ENCODE measurements at regions not wholly inside any gene's neighbourhood (a gene's known extent, or its start where the extent isn't known, plus 50 kb on each side); places are given as distances from the start of the nearest gene placed in this dataset.

DNA sequence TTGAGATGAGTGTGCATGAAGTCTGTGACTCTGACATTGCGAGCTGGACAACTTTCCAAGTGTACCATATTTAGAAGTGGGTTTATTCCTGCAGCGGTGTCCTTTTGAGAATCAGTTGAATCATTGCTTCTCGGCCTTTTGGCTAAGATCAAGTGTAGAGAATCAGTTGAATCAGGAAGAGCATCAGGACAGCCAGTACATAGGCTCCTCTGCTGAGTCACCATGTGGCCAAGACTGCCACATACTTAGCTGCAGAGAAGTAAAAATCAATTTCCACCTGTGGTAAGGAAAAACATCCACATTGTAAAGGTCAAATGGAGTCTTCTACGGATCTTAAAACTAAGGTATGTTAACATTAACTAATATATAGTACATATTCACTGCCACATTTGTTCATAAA is 428.4 kb upstream of the MARCKS start:
- no peak overlapping the region for H3K27ac ChIP-seq (ENCODE audit: low read length)
- H3K9me3 ChIP-seq (replicated peaks; ENCODE audit: insufficient read depth, low read length) = no peaks in the 10 kb centered on the region
- no peak for DNase-seq

GRCh38 chr6:113432521-113433334 is 424.4 kb upstream of the MARCKS start:
- Histone ChIP-seq H3K27ac (ENCODE audit: low read length) (no peak overlapping the region), H3K9me2 (replicated peaks; ENCODE audit: insufficient read depth, low read length) (no peaks in the 10 kb centered on the region), H3F3A (ENCODE audit: insufficient read depth, low read length) (no peaks in the 10 kb centered on the region), H2AFZ (ENCODE audit: low read length) (no peak overlapping the region), H3K4me1 (ENCODE audit: low read length) (no peaks in the 10 kb centered on the region), H3K4me2 (ENCODE audit: low read depth, low read length) (no peak overlapping the region), H3K36me3 (replicated peaks; ENCODE audit: insufficient read depth, low read length) (no peaks in the 10 kb centered on the region), H3K27me3 (replicated peaks; ENCODE audit: insufficient read depth, low read length) (no peaks in the 10 kb centered on the region), H4K20me1 (ENCODE audit: insufficient read depth, low read length) (no peaks in the 10 kb centered on the region), H3K9me3 (replicated peaks; ENCODE audit: insufficient read depth, low read length) (no peaks in the 10 kb centered on the region), H3K4me3 (ENCODE audit: low read length) (no peak overlapping the region), H3K79me2 (ENCODE audit: low read length) (no peaks in the 10 kb centered on the region), H3K9ac (ENCODE audit: low read length) (no peak overlapping the region)
- TF ChIP-seq EZH2 (optimal IDR thresholded peaks at IDR 0.05; ENCODE audit: low read depth, low read length) (no peak), EZH2phosphoT487 (IDR thresholded peaks at IDR 0.05; ENCODE audit: low read length) (no peak)
- TF ChIP-seq, protein P1, sequence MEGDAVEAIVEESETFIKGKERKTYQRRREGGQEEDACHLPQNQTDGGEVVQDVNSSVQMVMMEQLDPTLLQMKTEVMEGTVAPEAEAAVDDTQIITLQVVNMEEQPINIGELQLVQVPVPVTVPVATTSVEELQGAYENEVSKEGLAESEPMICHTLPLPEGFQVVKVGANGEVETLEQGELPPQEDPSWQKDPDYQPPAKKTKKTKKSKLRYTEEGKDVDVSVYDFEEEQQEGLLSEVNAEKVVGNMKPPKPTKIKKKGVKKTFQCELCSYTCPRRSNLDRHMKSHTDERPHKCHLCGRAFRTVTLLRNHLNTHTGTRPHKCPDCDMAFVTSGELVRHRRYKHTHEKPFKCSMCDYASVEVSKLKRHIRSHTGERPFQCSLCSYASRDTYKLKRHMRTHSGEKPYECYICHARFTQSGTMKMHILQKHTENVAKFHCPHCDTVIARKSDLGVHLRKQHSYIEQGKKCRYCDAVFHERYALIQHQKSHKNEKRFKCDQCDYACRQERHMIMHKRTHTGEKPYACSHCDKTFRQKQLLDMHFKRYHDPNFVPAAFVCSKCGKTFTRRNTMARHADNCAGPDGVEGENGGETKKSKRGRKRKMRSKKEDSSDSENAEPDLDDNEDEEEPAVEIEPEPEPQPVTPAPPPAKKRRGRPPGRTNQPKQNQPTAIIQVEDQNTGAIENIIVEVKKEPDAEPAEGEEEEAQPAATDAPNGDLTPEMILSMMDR (IDR thresholded peaks at IDR 0.05; ENCODE audit: low read length) = no peak
- no peak for DNase-seq

More for the DNA sequence above, 428.4 kb upstream of the MARCKS start:
- Histone ChIP-seq H3K9ac (ENCODE audit: low read length) (no peak overlapping the region), H3K27me3 (replicated peaks; ENCODE audit: insufficient read depth, low read length) (no peaks in the 10 kb centered on the region), H3K4me3 (ENCODE audit: low read length) (no peak overlapping the region), H3K4me2 (ENCODE audit: low read depth, low read length) (no peak overlapping the region), H2AFZ (ENCODE audit: low read length) (no peak overlapping the region), H3K9me2 (replicated peaks; ENCODE audit: insufficient read depth, low read length) (no peaks in the 10 kb centered on the region), H3K4me1 (ENCODE audit: low read length) (no peaks in the 10 kb centered on the region), H3K36me3 (replicated peaks; ENCODE audit: insufficient read depth, low read length) (no peaks in the 10 kb centered on the region), H3K79me2 (ENCODE audit: low read length) (no peaks in the 10 kb centered on the region), H3F3A (ENCODE audit: insufficient read depth, low read length) (no peaks in the 10 kb centered on the region), H4K20me1 (ENCODE audit: insufficient read depth, low read length) (no peaks in the 10 kb centered on the region)
- TF ChIP-seq, protein P1 (IDR thresholded peaks at IDR 0.05; ENCODE audit: low read length) = no peak
- TF ChIP-seq EZH2phosphoT487 (IDR thresholded peaks at IDR 0.05; ENCODE audit: low read length) (no peak), EZH2 (optimal IDR thresholded peaks at IDR 0.05; ENCODE audit: low read depth, low read length) (no peak)

- Histone ChIP-seq H3K27ac (ENCODE audit: low read length) (no peak overlapping the region), H3K27me3 (replicated peaks; ENCODE audit: insufficient read depth, low read length) (no peaks in the 10 kb centered on the region), H3K79me2 (ENCODE audit: low read length) (no peaks in the 10 kb centered on the region), H3K9me3 (replicated peaks; ENCODE audit: insufficient read depth, low read length) (no peaks in the 10 kb centered on the region), H2AFZ (ENCODE audit: low read length) (no peak overlapping the region), H4K20me1 (ENCODE audit: insufficient read depth, low read length) (no peaks in the 10 kb centered on the region), H3K9ac (ENCODE audit: low read length) (no peak overlapping the region), H3K36me3 (replicated peaks; ENCODE audit: insufficient read depth, low read length) (no peaks in the 10 kb centered on the region), H3K4me3 (ENCODE audit: low read length) (no peak overlapping the region), H3K4me1 (ENCODE audit: low read length) (no peaks in the 10 kb centered on the region), H3F3A (ENCODE audit: insufficient read depth, low read length) (no peaks in the 10 kb centered on the region), H3K4me2 (ENCODE audit: low read depth, low read length) (no peak overlapping the region), H3K9me2 (replicated peaks; ENCODE audit: insufficient read depth, low read length) (no peaks in the 10 kb centered on the region)
- TF ChIP-seq, protein P1 (IDR thresholded peaks at IDR 0.05; ENCODE audit: low read length) = no peak
- TF ChIP-seq EZH2phosphoT487 (IDR thresholded peaks at IDR 0.05; ENCODE audit: low read length) = no peak
- TF ChIP-seq EZH2 (optimal IDR thresholded peaks at IDR 0.05; ENCODE audit: low read depth, low read length) = no peak
- no peak for DNase-seq
These were observed 423.7 kb upstream of the MARCKS start for GRCh38 chr6:113433335-113433991.

All from MM.1S (cell line).